HG02798 (cell line): ENCODE measurements at regions not wholly inside any gene's neighbourhood (a gene's known extent, or its start where the extent isn't known, plus 50 kb on each side); places are given as distances from the start of the nearest gene placed in this dataset.
A peak's percentile ranks its signal among the peaks of the same experiment; 100 is the strongest.
"Not testable (repeated sequence)": the region's sequence is repeated elsewhere in the genome, so short reads cannot be mapped to it uniquely, and the experiment has no call there.

Experiments
- ATAC-seq: cut with Tn5 transposase; IDR thresholded peaks from one replicate; pipeline ENCODE4 v1.9.1; 2021; ENCODE audit warnings: mild to moderate bottlenecking; ENCODE audit not compliant: unreplicated experiment, poor library complexity

GRCh38 chr6:77095936-77096627 lies 367.2 kb downstream of the HTR1B start:
- no peak for ATAC-seq

- no peak for ATAC-seq
Observed at GRCh38 chr6:77094821-77095220, 368.5 kb downstream of the HTR1B start.

- no peak for ATAC-seq
Observed at GRCh38 chr6:77092971-77093370, 370.3 kb downstream of the HTR1B start.

- ATAC-seq, result no peak
Observed at GRCh38 chr6:77089776-77090175, 373.5 kb downstream of the HTR1B start.

- not testable (repeated sequence) for ATAC-seq
Observed at GRCh38 chr6:77087794-77088318, 375.4 kb downstream of the HTR1B start.

- ATAC-seq, result peak; percentile 48
Observed at GRCh38 chr6:77074037-77074713, 389.1 kb downstream of the HTR1B start.

GRCh38 chr6:77073410-77073760 lies 389.9 kb downstream of the HTR1B start:
- ATAC-seq, result no peak

GRCh38 chr6:77072694-77073409 lies 390.4 kb downstream of the HTR1B start:
- no peak for ATAC-seq

- ATAC-seq, result no peak
Observed at GRCh38 chr6:77063494-77063893, 399.8 kb downstream of the HTR1B start.

GRCh38 chr6:77055711-77056110 lies 407.6 kb downstream of the HTR1B start:
- ATAC-seq, result no peak

- ATAC-seq, result no peak
Observed at GRCh38 chr6:77040568-77041195, 422.6 kb downstream of the HTR1B start.

- no peak for ATAC-seq
Observed at GRCh38 chr6:77038807-77039206, 424.5 kb downstream of the HTR1B start.

GRCh38 chr6:77037439-77037838 lies 425.9 kb downstream of the HTR1B start:
- no peak for ATAC-seq

- no peak for ATAC-seq
Observed at GRCh38 chr6:77036400-77036799, 426.9 kb downstream of the HTR1B start.

GRCh38 chr6:77034161-77034560 lies 429.1 kb downstream of the HTR1B start:
- ATAC-seq, result no peak

- no peak for ATAC-seq
Observed at GRCh38 chr6:77030929-77031674, 432.2 kb downstream of the HTR1B start.

- ATAC-seq, result no peak
Observed at GRCh38 chr6:77026341-77026740, 436.9 kb downstream of the HTR1B start.

- no peak for ATAC-seq
Observed at GRCh38 chr6:77025736-77026223, 437.5 kb downstream of the HTR1B start.

GRCh38 chr6:77021778-77022177 lies 441.5 kb downstream of the HTR1B start:
- no peak for ATAC-seq

- ATAC-seq, result no peak
Observed at GRCh38 chr6:77021232-77021631, 442.1 kb downstream of the HTR1B start.
